ENCODE measurements at regions not wholly inside any gene's neighbourhood (a gene's known extent, or its start where the extent isn't known, plus 50 kb on each side); places are given as distances from the start of the nearest gene placed in this dataset.

GRCh38 chrX:121216641-121217374 lies 169.4 kb downstream of the GLUD2 start (continued):
- no peak for TF ChIP-seq CEBPB (IDR thresholded peaks at IDR 0.05; ENCODE audit: borderline replicate concordance in 1 of 2, low read depth in 2 of 2, low read length in 2 of 2)
- TF ChIP-seq HCFC1 (IDR thresholded peaks at IDR 0.05; ENCODE audit: low read length) = no peak
- TF ChIP-seq DPF2 (IDR thresholded peaks at IDR 0.05) = no peak

- RAD21 ChIA-PET (ENCODE audit: unreplicated experiment) = no interaction called here
- in situ Hi-C loops (cut with MboI) = no loop called here
Observed at GRCh38 chrX:121221322-121221977, 174.0 kb downstream of the GLUD2 start.

More at GRCh38 chrX:121221322-121221977, 174.0 kb downstream of the GLUD2 start:
- Histone ChIP-seq H3K27ac (ENCODE audit: control insufficient read depth, insufficient read depth) (no peak overlapping the region), H3K4me2 (ENCODE audit: control insufficient read depth, insufficient read depth) (no peak overlapping the region), H3K9ac (ENCODE audit: control insufficient read depth, insufficient read depth, low read length) (no peak overlapping the region), H3K27me3 (replicated peaks in 1 of 2; ENCODE audit: control insufficient read depth in 2 of 2, insufficient read depth in 2 of 2, low read length in 1 of 2) (no peaks in the 10 kb centered on the region), H3K4me3 (no peak overlapping the region), H3K79me2 (ENCODE audit: control insufficient read depth, insufficient read depth, low read length) (no peaks in the 10 kb centered on the region), H3K9me3 (replicated peaks; ENCODE audit: control insufficient read depth, insufficient read depth, low read length) (no peaks in the 10 kb centered on the region), H2AFZ (ENCODE audit: control insufficient read depth, low read depth, low read length) (no peak overlapping the region), H4K20me1 (ENCODE audit: control insufficient read depth, insufficient read depth) (no peaks in the 10 kb centered on the region), H3K36me3 (ENCODE audit: control insufficient read depth in 2 of 2, insufficient read depth in 2 of 2, low read length in 1 of 2) (no peaks in the 10 kb centered on the region), H3K4me1 (ENCODE audit: control insufficient read depth, insufficient read depth, low read length) (no peaks in the 10 kb centered on the region)
- ChIA-PET SMC1A (ENCODE audit: uncharacterized antibody, unreplicated experiment) (no interaction called here), CTCF (no interaction called here), POLR2A (no interaction called here)
- DNase-seq (ENCODE audit: low read depth, low spot score) (no peak), ATAC-seq (no peak), FAIRE-seq (no peak)
- whole genome bisulfite sequencing (ENCODE audit: insufficient coverage, insufficient replicate concordance, low lambda C conversion rate, missing lambda C conversion rate) = 1% methylated on average over 3 of the region's 3 CpGs
- TF ChIP-seq CHD4 (IDR thresholded peaks at IDR 0.05) (no peak), KDM1A (IDR thresholded peaks at IDR 0.05; ENCODE audit: borderline replicate concordance) (no peak), ZNF592 (IDR thresholded peaks at IDR 0.05) (no peak), IKZF1 (conservative IDR thresholded peaks at IDR 0.05) (no peak), CBFB (IDR thresholded peaks at IDR 0.05; ENCODE audit: low read depth) (no peak), RFX5 (IDR thresholded peaks at IDR 0.05; ENCODE audit: low read depth, low read length) (no peak), USF2 (IDR thresholded peaks at IDR 0.05; ENCODE audit: borderline replicate concordance, low read depth, low read length) (no peak), CBX5 (IDR thresholded peaks at IDR 0.05; ENCODE audit: low read depth) (no peak), CEBPZ (IDR thresholded peaks at IDR 0.05; ENCODE audit: low read depth, low read length) (no peak), SIX5 (IDR thresholded peaks at IDR 0.05; ENCODE audit: low read depth, low read length, severe bottlenecking) (no peak)
- intact Hi-C loops (cut with micrococcal nuclease; ENCODE audit: unreplicated experiment) = no loop called here
- no TSS peak for BruUV-seq (replicated peaks)

All from GM12878 (cell line).